Lung microvascular endothelial cell (primary cell): ENCODE measurements at regions not wholly inside any gene's neighbourhood (a gene's known extent, or its start where the extent isn't known, plus 50 kb on each side); places are given as distances from the start of the nearest gene placed in this dataset.

Experiments
- DNase-seq, 2 donors: peaks; one replicate each; pipeline versions ENCODE4 v3.0.0 to v3.0.0-alpha.2; 2010; ENCODE audit warnings: low read depth in 2 of 2

DNA sequence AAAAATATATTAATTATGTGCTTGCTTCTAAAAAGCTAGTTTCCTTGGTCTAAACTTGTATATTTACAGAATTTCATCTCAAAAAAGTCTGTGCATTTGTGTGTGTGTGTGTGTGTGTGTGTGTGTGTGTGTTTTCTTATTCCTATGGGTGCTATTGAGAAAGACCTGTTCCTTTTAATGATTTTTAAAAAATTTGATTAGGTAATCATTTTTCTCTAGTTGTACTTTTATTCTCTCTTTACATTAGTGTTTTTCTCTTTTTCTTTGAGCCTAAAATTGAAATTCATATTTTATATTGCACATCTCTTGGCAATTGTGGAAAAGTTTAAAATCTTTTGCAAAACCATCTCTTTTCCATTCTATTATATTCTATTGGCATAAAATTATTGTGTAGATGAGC is 690.4 kb upstream of the NDST4 start:
- DNase-seq: no peak

DNA sequence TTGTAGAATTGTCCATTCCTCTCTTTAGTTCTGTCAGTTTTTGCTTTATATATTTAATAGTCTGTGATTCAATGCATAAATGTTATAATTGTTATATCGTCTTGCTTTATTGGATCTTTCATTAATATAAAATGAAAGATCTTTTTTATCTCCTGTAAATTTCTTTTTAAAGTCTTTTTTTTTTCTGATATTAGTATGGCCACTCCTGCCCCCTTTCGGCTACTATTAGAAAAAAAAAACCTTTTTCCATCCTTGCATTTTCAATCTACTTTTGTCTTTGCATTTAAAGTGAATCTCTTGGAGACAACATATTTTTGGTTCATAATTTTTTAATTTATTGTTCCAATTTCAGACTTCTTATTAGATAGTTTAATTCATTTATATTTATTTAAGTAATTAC is 677.4 kb upstream of the NDST4 start:
- no peak for DNase-seq

DNA sequence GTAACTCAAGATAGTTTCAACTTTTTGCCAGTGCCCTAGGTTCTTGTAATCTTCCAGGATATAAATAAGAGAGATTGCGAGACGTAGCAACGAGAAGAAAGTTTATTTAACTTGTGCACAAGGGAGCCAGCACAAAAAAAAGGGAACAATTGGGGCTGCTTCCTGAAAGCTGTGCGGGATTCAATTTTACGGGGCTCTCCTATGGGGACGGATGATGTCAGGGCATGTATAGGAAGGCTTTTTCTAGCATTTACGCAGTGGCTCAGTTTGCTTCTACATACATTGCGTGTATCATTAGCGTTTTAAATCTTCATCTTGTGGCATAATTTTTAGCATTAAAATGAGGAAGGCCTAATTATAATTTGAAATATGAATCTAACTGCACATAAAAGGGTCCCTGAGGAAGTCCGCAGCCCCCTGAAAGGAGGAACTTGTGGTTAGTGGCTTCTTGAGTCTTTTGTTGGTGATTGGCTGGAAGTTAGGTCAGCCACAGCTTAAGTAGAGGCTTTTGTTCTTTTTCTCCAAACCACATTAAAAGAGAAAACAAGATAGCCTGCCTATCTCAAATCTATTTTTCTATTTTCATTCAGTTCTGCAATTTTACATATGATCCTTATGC is 668.2 kb upstream of the NDST4 start:
- no peak for DNase-seq

DNA sequence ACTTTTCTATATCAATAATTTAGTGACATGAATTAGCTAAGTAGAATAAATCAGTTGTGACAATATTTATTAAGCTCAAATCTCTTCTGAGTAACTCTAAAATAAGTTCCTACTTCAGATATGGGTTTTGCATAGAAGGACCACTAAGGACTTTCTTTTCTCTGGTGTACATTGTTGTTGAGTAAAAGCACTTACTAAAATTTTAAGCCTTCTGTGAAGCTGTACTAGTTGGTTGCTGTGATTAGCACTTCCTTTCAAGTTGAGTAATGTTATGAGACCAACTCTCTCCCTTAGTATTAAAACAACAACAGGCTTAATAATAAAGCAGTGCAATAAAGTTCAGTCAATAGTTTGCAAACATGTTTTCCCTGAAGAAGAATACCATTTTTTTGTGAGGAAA is 667.4 kb upstream of the NDST4 start:
- no peak for DNase-seq

DNA sequence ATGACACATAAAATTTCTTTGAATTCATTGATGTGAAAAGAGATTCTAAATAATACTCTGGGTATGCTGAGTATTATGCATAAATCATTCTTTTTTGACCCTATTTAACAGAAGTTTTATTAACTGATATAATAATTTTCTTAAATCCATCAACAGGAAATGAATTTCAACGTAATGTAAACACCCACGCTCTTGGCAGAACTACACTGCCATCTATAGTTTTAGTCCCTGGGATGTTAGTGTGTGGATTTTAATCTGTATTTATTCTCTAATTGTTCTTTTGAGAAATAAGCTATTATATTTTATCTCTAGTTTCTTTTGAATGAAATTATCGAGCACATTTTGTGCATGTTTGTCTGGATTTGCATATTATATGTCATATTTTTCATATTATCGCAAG is 666.8 kb upstream of the NDST4 start:
- DNase-seq: no peak

DNA sequence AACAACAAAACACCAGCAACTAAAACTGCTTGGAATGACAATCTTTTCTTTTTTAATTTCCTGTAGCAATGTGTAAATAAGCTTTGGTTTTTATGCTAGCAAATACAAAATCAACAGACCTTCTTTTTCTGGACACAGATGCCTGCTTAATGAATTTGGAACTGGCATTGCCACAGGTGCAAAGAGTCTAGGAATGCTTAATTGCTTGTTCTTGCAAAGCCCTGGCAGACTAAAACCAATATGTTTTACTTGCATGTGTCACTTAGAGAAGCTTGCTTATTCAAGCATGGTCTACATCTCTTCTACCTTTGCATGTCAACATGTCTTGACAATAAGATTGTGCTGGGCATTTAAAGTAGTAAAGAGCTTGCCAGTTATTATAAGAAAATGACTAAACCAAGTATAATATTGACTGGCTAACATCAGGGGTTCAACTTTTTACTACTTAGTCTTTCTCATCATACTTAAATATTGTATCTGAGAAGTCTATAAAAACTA is 656.7 kb upstream of the NDST4 start:
- DNase-seq: no peak

DNA sequence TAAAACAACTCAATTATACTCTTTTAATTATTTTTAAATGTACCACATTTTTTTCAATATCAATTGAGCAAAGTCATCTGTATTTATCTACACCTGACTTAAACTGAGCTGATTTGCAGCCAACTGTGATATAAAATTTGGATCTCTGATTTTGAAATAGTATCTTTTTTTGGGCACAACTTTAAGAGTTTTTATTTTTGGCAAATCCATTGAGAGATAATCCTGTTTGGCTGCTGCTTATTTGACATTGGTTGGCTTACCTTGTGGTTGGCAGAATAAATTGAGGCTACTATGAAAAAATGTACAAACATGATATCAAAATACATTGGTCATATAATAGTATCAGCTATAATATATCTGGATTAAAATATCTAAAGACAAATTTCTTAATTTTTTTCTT is 656.0 kb upstream of the NDST4 start:
- DNase-seq: no peak

DNA sequence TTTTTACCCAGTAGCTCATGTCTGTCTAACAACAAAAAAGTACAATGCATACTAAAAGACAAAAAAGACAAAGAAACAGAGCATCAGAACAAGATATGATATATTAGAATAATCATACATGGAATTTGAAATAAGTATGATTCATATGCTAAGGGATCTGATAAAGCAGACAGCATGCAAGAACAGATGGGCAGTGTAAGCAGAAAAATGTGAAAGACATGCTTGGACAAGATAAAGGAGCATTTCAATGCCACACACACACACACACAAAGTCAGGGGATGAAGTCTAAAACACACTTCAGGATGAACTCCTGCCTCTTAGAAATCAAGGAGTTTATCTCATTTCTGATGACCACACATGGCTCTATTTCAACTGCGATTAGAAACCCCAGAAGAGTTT is 649.6 kb upstream of the NDST4 start:
- no peak for DNase-seq

DNA sequence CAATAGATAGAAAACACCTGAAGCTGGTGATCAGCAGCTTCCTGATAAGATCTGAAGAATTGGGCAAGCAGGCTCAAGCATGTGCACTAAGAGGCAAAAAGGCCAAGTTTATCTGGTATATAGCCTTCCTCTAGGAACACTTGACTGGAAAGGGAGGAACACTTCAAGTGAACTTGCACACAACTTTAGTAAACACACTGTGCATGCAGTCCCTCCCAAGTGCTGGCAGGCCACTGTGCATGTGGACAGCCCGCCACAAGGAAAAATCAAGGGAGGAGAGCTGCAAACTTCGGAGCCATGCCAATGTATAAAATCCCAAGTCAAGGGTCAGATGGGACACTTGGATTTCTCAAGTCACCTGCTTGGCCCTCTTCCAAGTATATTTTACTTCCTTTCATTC is 645.8 kb upstream of the NDST4 start:
- no peak for DNase-seq

DNA sequence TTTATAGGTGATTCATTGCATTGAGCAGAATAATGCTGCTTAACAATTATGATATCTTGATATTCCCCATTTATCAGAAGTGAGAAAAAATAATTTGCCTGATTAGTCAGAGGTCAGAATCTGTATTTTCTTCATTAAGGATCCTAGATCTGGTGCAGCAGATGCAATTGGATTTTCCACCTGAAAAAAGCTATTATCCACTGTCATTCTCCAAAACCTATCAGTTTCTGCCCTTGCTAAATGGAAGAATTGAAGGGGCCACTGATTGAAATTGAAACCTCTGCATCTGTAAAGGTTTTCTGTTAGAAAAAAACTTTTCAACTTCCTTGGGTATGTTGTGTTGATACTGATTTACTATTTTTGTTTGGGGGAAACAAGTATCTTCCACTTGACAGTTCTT is 636.0 kb upstream of the NDST4 start:
- no peak for DNase-seq

DNA sequence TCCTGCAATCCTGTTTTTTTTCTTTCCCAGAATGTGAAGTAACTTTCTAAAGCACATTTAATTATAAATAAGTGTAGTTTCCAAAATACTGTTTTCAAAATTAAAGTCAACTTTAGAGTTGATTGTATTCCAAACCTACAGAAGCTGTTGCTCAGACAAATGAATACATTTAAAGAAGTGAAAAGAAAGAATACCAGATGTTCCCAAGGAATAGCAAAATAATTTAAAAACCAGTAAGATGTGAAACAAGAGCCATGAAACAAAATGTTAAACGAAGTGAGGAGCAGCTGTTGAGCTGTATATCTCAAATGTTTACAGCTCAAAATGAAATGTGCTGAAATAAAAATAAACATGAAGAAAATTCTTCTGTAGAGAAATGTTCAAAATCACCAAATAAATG is 627.4 kb upstream of the NDST4 start:
- no peak for DNase-seq

DNA sequence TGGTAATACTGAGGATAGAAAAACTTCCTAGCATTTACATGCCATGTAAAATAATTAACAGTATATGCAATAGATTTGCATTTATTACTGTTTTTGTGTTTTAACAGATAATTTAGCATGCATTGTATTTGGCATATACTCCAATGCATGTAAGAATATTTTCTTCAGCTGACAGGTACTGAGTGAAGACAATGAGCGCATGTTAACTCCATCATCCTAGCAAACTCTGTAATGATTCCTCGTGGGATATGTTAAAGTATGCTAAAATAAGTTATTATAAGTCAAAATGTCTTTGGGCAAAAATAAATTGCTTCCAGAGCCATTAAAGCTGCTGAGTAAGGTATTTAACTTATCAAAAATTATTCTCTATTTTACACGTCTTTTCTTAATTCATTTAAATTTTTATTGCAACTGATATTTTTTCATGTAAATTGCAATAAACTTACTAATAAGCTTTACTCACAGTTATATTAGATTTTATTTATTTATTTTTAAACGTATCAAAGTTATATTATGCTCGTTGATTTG is 616.4 kb upstream of the NDST4 start:
- DNase-seq: no peak

DNA sequence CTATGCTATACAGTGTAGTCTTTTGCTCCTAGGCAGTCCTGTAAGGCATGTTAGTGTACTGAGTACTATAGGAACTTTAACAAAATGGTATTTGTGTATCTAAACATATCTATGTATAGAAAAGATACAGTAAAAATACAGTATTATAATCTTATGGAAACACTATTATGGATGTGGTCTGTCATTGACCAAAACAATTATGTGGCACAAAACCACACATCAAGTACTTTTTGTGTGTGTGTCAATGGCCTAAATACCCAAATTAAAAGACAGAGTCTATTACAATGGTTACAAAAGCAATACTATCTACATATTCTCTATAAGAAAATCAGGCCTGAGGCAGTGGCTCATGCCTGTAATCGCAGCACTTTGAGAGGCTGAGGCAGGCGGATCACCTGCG is 610.2 kb upstream of the NDST4 start:
- DNase-seq: no peak

DNA sequence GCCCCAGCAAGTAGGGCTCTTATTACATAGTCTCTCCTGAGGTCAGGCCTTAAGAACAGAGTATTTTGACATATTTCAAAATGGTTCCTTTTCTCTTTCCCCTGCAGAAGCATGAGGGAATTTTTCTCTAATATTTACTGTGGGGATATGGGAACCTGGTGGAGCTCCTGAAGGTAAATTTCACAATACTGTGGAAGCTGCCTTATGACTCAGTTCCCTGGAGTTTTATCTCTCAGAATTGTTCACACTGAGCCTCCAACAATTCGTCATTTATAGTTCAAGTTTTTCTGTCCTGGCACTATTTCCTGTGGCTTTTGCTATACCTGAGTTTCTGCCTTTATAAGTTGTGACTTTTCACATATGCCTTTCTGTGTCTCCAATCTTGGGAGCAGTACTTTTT is 607.2 kb upstream of the NDST4 start:
- no peak for DNase-seq

DNA sequence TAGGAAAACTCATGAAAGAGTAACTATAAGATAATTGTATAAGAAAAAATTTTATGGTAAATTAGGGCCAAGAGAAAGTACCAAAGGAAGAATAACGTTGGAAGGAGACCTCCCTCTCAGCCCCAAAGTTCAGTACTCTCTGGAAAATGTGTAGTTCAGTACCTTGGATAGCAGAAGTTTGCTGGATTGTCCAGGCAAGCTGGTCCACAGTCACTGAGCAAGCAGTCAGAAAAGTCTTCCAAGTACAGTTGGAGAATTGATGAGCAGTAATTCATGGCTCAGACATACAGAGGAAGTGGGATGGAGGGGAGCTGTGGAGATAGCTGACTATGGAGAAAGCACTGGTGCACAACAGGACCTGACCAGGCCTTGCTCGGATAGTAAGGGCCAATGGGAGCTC is 598.2 kb upstream of the NDST4 start:
- DNase-seq: no peak

DNA sequence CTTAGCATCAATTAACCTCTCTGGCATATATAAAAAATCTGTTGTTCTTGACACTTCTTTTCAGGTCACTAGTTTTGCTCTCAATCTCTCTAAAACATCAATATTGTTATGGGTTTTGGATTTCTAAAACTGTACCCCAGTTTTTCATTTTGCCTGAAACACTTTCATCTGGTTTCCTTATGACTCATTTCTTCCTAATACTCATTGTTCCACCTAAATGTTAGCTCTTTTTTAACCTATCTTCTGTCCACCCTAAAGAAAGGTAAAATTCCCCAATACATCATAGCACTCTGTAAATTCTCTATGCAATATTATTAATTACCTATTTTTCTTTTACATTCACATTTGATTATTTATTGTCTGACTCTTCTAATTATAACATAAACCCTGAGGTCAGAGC is 575.5 kb upstream of the NDST4 start:
- DNase-seq: no peak

DNA sequence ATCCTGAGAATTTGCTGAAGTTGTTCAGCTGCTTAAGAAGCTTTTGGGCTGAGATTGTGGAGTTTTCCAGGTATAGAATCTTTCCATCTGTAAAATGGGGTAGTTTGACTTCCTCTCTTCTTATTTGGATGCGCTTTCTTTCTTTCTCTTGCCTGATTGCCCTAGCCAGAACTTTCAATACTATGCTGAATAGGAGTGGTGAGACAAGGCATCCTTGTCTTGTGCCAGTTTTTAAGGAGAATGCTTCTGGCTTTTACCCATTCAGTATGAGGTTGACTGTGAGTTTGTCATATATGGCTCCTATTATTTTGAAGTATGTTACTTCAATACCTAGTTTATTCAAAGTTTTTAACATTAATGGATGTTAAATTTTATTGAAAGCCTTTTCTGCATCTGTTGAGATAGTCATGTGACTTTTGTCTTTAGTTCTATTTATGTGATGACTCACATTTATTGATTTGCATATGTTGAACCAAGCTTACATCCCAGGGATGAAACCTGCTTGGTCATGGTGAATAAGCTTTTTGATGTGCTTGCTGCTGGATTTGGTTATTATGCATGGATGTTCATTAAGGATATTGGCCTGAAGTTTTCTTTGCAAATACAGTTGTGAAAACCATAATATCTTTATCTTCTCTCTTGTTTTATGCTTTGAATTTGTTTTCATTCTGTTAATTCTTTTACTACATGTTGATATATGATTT is 573.8 kb upstream of the NDST4 start:
- no peak for DNase-seq

DNA sequence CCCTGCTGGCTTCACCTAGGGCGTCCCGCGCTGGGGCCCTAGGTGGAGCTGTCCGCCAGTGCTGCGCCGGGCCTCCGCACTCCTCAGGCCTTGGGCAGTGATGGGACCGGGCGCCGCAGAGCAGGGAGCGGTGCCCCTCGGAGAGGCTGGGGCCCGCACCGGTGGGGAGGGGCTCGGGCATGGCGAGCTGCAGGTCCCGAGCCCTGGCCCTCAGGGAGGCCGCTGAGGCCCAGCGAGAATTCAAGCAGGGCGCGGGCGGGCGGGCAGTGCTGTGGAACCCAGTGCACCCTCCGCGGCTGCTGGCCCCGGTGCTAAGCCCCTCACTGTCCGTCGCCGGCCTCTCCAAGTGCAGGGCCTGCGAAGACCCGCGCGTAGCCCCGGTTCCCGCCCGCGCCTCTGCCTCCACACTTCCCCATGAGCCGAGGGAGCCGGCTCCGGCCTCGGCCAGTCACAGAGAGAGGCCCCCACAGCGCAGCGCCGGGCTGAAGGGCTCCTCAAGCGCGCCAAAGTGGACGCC is 565.1 kb upstream of the NDST4 start:
- DNase-seq: no peak

DNA sequence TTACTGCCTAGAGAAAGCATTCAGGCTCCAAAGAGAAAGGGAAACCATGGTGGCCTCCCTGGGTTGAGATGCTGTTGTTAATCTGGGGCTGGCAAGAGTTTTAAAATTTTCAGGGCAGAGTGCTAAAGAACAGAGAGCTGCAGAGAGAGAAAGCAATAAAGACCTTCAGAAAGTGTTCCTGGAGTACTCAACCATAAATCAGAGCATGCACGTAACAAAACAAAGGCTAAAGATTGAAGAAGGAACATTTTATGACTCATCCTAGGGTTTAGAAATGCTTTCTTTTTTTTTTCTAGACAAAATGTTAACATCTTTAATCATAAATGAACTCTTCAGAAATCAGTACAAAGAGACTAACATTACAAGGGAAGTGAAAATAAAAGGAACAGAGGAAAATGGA is 562.3 kb upstream of the NDST4 start:
- DNase-seq: no peak

DNA sequence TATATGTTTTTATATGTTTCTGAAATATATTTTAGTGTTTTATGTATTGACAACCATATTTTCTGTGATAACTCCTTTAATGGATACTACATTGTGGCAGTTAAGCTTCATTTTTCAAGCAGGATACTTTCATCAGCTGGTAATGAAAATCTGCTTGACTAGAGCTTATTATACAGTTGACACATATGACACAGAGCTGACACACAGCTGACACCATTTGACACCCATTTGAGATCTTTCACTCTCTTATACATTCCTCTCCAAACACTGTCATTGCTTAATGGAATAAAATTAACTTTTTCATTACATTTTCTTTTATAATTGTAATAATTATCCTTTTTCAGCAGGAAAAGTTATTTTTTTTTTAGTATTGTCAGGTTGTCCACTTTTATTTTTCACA is 561.1 kb upstream of the NDST4 start:
- no peak for DNase-seq

DNA sequence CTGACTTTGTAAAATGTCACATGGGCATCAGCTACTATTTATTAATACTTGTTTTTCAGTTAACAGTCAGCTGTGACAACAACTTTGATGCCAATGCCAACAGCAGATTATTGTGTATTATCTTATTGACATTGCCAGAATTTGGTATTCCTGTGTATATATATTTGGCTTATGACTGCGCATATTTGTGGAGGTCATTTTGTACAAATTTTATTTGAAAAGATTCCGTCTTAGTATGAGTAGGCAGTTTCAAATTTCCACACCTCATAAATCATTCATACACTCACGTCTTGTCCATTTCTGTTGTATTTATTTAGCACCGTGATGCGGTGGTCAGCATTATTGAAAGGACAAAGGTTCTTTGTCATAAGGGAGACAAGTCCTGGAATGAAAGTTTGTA is 558.2 kb upstream of the NDST4 start:
- no peak for DNase-seq

DNA sequence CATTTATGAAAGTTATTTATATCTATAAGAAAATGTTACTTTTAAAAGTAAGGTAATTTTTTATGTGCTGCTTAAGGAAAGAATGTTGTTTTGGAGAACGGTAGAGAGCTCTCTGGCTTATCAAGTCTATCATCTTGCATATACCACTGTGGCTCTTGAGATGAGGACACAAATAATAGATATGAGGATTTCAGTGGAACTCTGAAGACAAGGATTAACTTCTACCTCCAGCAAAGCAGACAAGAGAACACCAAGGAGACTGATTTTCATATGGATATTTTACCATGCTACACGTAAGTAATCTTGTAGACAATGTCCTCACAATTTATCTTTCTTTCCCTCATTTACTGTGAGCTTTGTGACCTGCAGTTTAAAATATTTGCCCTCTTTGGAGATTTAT is 557.5 kb upstream of the NDST4 start:
- DNase-seq: no peak

DNA sequence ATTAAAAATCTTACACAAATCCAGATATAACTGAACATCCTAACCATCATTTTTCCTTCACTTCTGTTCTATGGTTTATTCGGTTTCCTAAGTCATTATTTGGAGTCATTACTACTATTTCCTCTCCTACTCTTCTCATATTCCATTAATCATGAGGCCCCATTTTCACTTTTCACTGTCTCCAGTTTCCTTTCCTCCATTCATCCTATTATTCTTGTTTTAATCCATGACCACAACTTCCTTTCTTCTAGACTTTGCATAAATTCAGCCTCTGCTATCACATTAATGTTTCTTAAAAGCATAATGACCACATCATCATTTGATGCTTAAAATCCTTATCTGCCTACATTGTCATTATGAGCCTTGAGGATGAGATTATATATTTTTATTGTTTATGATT is 555.0 kb upstream of the NDST4 start:
- no peak for DNase-seq
